HG02870 (cell line): ENCODE measurements at regions not wholly inside any gene's neighbourhood (a gene's known extent, or its start where the extent isn't known, plus 50 kb on each side); places are given as distances from the start of the nearest gene placed in this dataset.
"Not testable (repeated sequence)": the region's sequence is repeated elsewhere in the genome, so short reads cannot be mapped to it uniquely, and the experiment has no call there.

Experiments
- ATAC-seq: cut with Tn5 transposase; IDR thresholded peaks from one replicate; pipeline ENCODE4 v1.9.1; 2021; ENCODE audit warnings: mild to moderate bottlenecking, moderate library complexity; ENCODE audit not compliant: unreplicated experiment

GRCh38 chr2:16209799-16210198, 269.4 kb downstream of the MYCN start:
- no peak for ATAC-seq

- ATAC-seq, result no peak
These were observed 268.6 kb downstream of the MYCN start for GRCh38 chr2:16208921-16209320.

GRCh38 chr2:16208241-16208797, 268.0 kb downstream of the MYCN start:
- no peak for ATAC-seq

GRCh38 chr2:16207611-16208010, 267.3 kb downstream of the MYCN start:
- ATAC-seq, result no peak

- ATAC-seq, result no peak
These were observed 266.8 kb downstream of the MYCN start for GRCh38 chr2:16207151-16207550.

GRCh38 chr2:16206191-16206944, 266.0 kb downstream of the MYCN start:
- ATAC-seq, result no peak

- no peak for ATAC-seq
These were observed 265.3 kb downstream of the MYCN start for GRCh38 chr2:16205631-16206030.

GRCh38 chr2:16204886-16205620, 264.7 kb downstream of the MYCN start:
- ATAC-seq, result no peak

- no peak for ATAC-seq
These were observed 263.9 kb downstream of the MYCN start for GRCh38 chr2:16204251-16204650.

- ATAC-seq, result no peak
These were observed 263.3 kb downstream of the MYCN start for GRCh38 chr2:16203691-16204090.

- no peak for ATAC-seq
These were observed 262.7 kb downstream of the MYCN start for GRCh38 chr2:16203069-16203468.

GRCh38 chr2:16202266-16203020, 262.1 kb downstream of the MYCN start:
- ATAC-seq, result no peak

- no peak for ATAC-seq
These were observed 261.5 kb downstream of the MYCN start for GRCh38 chr2:16201848-16202247.

- ATAC-seq, result no peak
These were observed 260.3 kb downstream of the MYCN start for GRCh38 chr2:16200554-16201193.

GRCh38 chr2:16199882-16200553, 259.7 kb downstream of the MYCN start:
- ATAC-seq, result no peak

GRCh38 chr2:16199241-16199640, 258.9 kb downstream of the MYCN start:
- ATAC-seq, result not testable (repeated sequence)

- ATAC-seq, result no peak
These were observed 258.0 kb downstream of the MYCN start for GRCh38 chr2:16198166-16198912.

GRCh38 chr2:16197504-16198147, 257.3 kb downstream of the MYCN start:
- no peak for ATAC-seq
